Activated gamma-delta T cell treated with Interleukin-2 at 50 U/mL for 16 hours (primary cell): ENCODE measurements at regions not wholly inside any gene's neighbourhood (a gene's known extent, or its start where the extent isn't known, plus 50 kb on each side); places are given as distances from the start of the nearest gene placed in this dataset.

Source experiments
- DNase-seq: peaks from one replicate; pipeline ENCODE4 v3.0.0-alpha.2; 2020

DNA sequence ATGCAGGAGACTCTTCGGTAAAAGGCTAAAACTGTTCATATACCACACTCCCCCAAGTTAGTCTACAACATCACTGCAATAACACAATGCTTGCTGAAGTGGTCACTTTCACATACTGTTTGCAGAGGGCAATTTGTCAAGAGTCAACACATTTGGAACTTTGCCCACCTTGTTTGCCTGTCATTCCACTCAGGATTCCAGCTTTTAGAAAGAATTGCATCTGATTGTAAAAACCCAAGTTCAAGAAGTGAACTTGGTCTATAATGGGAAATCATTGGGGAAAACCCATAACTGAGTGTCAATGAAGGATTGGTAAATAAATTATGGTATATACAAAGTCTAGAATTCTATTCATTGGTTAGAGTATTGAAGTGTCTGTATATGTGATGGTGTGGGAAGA lies 120.5 kb downstream of the GADD45G start:
- DNase-seq: no peak

DNA sequence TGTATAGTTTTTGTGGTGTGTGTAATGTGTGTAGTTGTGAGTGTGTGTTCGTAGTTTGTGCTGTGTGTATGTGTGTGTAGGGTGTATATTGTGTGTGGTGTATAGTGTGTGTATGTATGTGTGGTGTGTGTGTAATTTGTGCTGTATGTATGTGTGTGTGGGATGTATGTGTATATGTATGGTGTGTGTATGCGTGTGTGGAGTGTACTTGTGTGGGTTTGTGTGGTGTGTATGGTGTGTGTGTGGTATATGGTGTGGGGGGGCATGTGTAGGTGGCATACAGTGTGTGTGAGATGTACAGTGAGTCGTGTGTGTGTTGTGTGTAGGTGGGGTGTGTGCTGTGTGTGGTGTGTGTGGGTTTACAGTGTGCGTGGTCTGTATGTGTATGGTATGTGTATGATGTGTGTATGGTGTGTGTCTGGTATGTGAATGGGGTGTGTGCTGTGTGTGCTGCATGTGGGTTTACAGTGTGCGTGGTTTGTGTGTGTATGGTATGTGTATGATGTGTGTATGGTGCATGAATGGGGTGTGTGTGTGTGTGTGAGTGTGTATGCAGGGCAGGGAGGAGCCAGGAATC lies 125.2 kb downstream of the GADD45G start:
- no peak for DNase-seq

DNA sequence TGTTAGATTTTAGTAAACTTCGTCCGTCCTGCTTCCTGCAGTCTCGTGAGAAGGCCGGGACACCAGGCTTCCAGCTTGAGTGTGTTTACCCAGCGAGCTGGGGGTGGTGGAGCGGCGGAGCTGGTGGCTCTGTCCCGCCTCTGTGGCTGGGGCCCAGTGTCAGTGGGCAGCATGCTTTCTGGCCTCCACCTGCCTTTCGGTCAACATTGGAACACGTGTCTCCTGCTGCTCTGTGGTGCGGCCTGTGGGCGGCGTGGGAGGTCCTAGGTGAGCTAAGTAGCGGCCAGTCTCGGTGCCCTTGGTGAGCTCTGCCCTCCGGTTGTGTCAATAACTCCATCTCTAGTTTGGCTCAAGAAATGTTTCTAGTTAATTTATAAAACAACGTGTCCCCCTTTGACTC lies 125.9 kb downstream of the GADD45G start:
- DNase-seq: no peak

DNA sequence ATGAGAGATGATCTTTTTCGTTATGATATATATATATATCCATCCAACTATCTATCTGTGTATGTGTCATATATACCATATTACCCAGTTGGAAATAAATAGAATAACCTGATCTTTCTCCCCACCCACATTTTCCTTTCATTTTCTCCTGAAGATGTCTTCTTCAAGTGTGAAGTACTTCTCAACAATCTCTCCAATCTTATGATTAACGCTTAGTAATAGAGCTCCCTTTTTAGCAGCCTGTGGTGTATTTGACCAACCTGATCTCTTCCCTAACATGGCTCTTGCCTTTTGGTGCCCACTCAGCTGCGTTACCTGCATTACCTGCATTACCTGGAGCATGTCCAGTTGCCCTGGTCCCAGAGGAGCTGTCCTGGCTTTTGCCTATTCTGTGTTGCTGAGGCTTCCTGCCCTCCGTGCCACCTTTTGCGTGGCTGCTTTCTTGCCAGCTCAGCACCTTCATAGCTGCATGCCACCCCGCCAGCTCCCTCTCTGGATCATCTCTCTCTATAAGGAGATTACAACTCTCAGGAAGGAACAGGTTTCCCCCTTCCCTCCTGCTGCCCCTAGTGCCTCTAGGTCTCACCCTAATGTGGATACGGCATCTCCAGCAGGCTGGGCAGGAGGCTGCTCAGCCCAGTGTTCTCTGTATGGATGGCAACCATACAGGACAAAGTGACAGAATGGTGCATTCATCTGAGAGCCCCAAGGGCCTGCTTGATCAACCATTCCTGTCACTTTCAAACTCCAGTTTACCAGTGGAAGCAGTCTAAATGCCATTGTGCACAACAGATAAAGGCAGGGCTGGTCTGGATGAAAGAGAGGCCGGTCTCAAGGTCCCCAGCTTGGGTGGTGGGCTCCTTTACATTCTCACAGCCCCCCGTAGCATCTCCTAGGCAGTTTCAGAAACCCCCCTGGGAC lies 126.7 kb downstream of the GADD45G start:
- DNase-seq: no peak

DNA sequence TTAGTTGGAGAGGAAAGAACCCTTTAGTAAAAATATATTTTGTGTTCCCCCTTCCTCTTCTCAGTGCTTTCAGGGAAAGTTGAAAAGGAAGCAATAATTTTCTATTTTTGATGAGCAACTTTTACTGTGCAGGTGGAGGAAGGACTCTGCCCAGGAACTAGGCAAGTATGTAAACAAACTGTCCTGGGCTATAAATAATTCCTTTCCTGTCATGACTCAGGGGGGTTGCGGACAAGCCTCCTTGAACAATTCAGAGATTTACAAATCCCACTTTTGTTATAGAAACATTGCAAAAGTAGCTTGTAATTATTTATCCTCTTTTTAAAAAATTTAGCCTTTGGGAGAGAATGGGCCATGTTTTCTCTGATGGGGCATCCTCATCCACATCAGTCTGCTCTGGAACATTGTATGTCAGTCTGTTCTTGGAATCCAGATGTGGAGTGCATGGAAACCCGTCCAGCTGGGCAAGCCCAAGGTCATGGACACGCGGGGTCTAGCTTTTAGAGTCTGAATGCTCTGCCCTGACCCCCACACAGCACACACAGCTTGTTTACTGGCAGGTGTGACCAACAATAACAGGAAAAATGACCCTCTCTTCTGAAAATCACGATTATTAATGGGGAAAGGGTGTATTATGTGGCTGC lies 127.6 kb downstream of the GADD45G start:
- DNase-seq: no peak

- no peak for DNase-seq
Measured at GRCh38 chr9:89732939-89733324, 128.1 kb downstream of the GADD45G start.

DNA sequence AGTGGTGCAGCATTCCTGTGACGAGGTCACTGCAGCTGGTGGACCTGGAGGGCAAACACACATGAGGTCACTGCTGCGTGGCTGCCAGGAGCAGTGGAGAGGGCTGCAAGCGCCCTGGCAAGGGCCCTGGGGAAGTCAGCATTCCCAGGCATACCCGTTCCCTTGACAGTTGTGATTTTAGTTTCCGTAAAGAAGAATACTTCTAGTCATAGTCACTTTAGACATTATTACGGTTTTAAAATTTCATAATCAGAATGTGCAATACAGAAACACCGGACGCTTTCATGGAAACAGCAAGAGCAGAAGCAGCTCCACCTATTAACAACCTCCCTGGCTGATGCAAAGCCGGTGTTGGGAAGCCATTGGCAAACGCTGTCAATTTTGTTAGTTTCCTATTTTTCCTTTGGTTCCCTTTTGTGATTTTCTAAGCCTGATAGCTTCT lies 129.8 kb downstream of the GADD45G start:
- no peak for DNase-seq

GRCh38 chr9:89738137-89738932 lies 133.5 kb downstream of the GADD45G start:
- no peak for DNase-seq

GRCh38 chr9:89739511-89739910 lies 134.7 kb downstream of the GADD45G start:
- DNase-seq: no peak

GRCh38 chr9:89739916-89740315 lies 135.1 kb downstream of the GADD45G start:
- DNase-seq: no peak

- DNase-seq: no peak
Measured at GRCh38 chr9:89740722-89741121, 135.9 kb downstream of the GADD45G start.

- DNase-seq: no peak
Measured at GRCh38 chr9:89742660-89743059, 137.8 kb downstream of the GADD45G start.

GRCh38 chr9:89743216-89743572 lies 138.4 kb downstream of the GADD45G start:
- peak; percentile 6 for DNase-seq

DNA sequence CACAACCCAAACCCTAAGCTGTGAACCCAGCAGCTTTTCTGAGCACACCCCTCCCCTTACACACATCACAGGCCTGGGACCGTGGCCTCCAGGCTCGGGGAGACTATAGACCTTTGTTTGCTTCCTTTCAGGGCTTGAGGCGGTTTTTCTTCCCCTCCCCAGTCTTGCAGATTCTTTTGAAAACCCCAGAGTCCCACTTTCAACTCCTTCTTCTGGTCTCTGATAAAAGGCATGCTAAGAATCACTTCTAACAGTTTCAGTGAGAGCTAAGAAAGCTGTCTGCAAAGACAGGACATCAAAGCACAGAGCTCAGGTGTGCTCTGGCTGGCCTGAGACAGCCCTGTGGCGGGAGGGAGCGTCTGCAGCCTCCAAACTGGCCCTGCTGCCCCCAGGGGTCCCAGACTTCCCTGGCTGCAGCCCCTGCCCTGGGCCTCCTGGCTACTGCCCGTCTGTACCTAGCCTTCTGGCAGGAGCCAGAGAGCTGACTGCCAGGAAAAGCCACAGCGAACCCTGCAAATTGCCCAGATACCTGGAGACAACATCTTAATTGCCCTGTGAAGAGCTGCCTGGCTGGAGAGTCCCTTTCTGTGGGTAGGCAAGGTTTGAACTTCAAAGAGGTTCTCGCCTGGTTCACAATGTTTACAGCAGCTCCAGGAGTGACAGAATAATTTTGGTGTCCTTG lies 138.9 kb downstream of the GADD45G start:
- peak; percentile 46 for DNase-seq

DNA sequence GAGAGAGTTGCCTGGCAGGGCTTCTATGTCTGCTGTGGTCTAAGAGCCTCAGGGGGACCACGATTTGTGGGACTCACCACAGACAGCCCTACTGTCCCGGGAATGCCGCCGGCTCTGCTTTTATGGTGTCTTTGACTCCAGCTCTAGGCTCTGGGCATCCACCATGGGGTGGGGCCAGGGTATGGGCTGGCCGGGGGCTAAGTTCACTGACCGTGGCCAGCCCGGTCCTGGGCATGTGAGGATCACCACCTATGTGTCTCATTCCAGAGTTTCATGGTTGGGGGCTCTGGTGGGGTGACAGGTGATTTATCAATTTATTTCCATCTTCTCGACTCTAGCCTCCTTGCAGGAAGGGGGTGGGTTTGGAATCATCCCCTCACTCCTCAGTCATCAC lies 139.4 kb downstream of the GADD45G start:
- no peak for DNase-seq

DNA sequence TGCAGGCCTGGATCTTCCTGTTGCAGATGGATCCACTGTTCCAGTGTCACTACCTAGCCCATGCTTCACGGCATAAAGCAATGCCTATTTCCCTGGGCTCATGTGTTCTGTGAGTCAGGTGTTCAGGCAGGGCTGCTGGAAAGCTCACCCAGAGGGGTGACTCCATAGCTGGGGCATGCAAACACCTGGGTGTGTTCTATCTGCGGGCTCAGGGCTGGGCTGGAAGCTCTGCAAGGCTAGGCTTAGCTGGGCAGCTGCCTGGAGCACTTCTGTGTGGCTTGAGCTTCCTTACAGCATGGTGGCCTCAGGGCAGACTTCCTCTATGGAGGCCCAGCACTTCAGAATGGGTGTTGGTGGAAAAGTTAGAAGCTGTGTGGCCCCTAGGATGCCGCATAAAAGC lies 139.9 kb downstream of the GADD45G start:
- DNase-seq: no peak

DNA sequence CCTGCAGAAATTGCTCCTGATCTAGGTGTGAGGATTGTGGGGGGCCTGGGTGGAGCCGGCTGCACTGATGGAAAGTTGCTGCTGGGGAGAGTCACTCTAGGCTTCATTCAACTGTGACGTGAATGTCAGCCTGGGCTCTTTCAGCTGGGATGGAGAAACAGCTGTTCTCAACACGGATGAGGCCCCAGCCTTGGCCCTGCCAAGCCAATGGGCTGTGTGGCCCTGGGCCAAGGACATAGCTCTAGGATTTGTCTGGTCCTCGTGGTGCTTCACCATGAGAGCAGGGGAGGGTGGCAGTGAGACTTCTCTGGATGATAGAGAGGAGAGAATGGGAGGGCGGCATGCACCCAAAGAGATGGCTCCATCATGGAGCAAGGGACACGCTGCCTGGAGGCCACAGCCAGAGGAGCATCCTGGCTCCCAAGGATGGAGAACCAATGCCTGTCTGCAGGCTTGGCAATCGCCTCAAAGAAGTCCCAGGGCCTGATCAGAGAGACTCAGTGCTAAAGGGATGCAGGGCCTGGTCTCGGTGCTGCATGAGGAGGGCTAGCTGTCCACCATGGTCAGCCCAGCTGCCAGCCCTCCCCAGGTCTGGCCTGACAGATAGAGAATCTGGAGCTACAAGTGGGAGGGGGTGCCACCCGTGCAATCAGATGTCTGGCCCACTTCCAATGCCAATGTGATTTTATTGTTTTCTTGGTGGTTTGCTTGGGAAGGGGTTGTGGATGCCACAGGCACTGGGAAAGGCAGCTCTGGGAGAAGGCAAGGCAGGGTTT lies 141.0 kb downstream of the GADD45G start:
- DNase-seq: no peak

DNA sequence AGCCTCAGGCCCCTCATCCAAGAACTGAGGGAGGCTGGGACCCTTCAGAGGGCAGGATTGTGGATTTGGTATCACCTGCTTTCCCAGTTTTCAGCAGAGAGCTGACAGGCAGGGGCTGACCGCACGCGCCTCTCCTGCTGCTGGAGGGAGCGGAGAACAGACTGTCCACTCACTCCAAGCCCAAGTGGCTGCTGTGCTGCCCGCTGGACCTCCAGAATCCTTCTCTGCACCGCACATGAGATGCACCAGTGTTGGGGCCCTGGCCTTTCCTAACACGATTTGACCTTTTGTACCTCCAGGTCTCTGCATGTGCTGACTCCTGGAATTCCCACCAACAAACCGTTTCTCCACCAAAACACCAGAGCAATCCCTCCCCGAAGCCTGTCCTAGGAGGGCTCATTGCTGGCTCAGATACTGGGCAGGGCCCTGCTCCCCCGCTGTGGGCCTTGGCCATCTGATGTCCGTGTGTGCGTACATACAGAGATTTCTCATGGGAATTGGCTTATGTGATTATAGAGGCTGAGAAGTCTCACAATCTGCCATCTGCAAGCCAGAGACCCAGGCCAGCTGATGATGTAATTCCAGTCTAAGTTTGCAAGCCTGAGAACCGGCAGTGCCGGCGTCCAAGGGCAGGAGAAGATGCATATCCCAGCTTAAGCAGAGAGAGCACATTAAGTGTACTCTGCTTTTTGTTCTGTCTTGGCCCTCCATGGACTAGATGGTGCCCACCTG lies 141.7 kb downstream of the GADD45G start:
- no peak for DNase-seq

GRCh38 chr9:89747596-89747995 lies 142.8 kb downstream of the GADD45G start:
- no peak for DNase-seq

DNA sequence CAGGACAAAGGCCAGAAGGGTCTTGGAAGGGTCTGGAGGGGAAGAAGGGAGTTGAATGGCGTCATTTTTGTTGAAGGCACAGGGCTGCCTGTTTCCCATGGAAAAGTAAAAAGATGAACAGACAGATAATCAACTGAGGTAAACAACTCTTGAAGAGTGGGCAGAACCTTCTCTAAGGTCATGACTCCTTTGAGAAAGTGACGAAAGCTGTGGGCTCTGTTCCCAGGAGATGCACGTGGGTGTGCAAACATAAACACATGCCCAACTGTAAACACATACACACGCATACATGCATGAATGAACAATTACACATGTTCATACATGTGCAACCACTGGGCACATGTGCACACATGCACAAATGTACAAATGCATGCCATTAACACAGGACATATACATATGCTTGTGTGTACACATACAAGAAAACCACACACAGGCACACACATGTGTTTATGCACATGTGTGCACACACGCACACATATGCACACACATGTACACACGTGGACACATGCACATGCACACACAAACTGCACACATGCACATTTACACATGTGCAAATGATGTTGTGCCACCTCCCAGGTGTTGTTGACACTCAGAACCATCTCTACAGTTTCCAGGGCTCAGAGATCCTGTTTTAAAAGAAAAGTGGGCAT lies 143.3 kb downstream of the GADD45G start:
- no peak for DNase-seq
